ENCODE measurements at regions not wholly inside any gene's neighbourhood (a gene's known extent, or its start where the extent isn't known, plus 50 kb on each side); places are given as distances from the start of the nearest gene placed in this dataset.

GRCh38 chr5:163619951-163620350 is 114.5 kb downstream of the MAT2B start:
- no peak for TF ChIP-seq EZH2phosphoT487 (IDR thresholded peaks at IDR 0.05; ENCODE audit: insufficient read depth, low read depth)
- TF ChIP-seq EZH2 (IDR thresholded peaks at IDR 0.05; ENCODE audit: insufficient read depth, poor library complexity, severe bottlenecking), result no peak
- no peak for DNase-seq
- 36 to 40% methylated on average over 5 of the region's 5 CpGs for WGBS, 2 experiments (ENCODE audit: low coverage in 1 of 2, low lambda C conversion rate in 2 of 2, missing lambda C conversion rate in 2 of 2)
- no peak overlapping the region for H3K27ac ChIP-seq
- H3K4me3 ChIP-seq, result no peak overlapping the region
- H4K20me1 ChIP-seq (ENCODE audit: insufficient read depth), result no peaks in the 10 kb centered on the region
- in situ Hi-C loops (cut with MboI), result no loop called here
- H3K9me2 ChIP-seq (ENCODE audit: insufficient read depth), result no peaks in the 10 kb centered on the region
- H3K27me3 ChIP-seq (replicated peaks; ENCODE audit: insufficient read depth), result peaks cover 7% of the 10 kb centered on the region
- no peaks in the 10 kb centered on the region for H3K79me2 ChIP-seq (ENCODE audit: insufficient read depth)
- no peak overlapping the region for H2AFZ ChIP-seq
- no peak overlapping the region for H3K9ac ChIP-seq
- H3K36me3 ChIP-seq (ENCODE audit: low read depth), result no peaks in the 10 kb centered on the region
- no peaks in the 10 kb centered on the region for H3F3A ChIP-seq (ENCODE audit: insufficient read depth)
- no peaks in the 10 kb centered on the region for H3K9me3 ChIP-seq (ENCODE audit: low read depth)
- H3K4me2 ChIP-seq (ENCODE audit: unreplicated experiment), result no peak overlapping the region
- H3K4me1 ChIP-seq (ENCODE audit: insufficient read depth), result no peaks in the 10 kb centered on the region

GRCh38 chr5:163622799-163623198 is 117.4 kb downstream of the MAT2B start:
- TF ChIP-seq EZH2phosphoT487 (IDR thresholded peaks at IDR 0.05; ENCODE audit: insufficient read depth, low read depth), result no peak
- TF ChIP-seq EZH2 (IDR thresholded peaks at IDR 0.05; ENCODE audit: insufficient read depth, poor library complexity, severe bottlenecking), result no peak
- Histone ChIP-seq H3K9me3 (ENCODE audit: low read depth) (no peaks in the 10 kb centered on the region), H3F3A (ENCODE audit: insufficient read depth) (no peaks in the 10 kb centered on the region), H3K36me3 (ENCODE audit: low read depth) (no peaks in the 10 kb centered on the region), H3K4me1 (ENCODE audit: insufficient read depth) (no peaks in the 10 kb centered on the region), H3K9ac (no peak overlapping the region), H3K4me3 (no peak overlapping the region), H3K27ac (no peak overlapping the region), H3K4me2 (ENCODE audit: unreplicated experiment) (no peak overlapping the region), H3K27me3 (replicated peaks; ENCODE audit: insufficient read depth) (no peaks in the 10 kb centered on the region; the same call in none of the 2 replicates), H2AFZ (no peak overlapping the region), H3K79me2 (ENCODE audit: insufficient read depth) (no peaks in the 10 kb centered on the region), H3K9me2 (ENCODE audit: insufficient read depth) (no peaks in the 10 kb centered on the region), H4K20me1 (ENCODE audit: insufficient read depth) (no peaks in the 10 kb centered on the region)
- 23 to 33% methylated on average over 2 of the region's 2 CpGs for WGBS, 2 experiments (ENCODE audit: low coverage in 1 of 2, low lambda C conversion rate in 2 of 2, missing lambda C conversion rate in 2 of 2)
- in situ Hi-C loops (cut with MboI), result no loop called here
- DNase-seq, result no peak

- TF ChIP-seq EZH2phosphoT487 (IDR thresholded peaks at IDR 0.05; ENCODE audit: insufficient read depth, low read depth) (no peak), EZH2 (IDR thresholded peaks at IDR 0.05; ENCODE audit: insufficient read depth, poor library complexity, severe bottlenecking) (no peak)
- Histone ChIP-seq H3K4me1 (ENCODE audit: insufficient read depth) (no peaks in the 10 kb centered on the region), H3K36me3 (ENCODE audit: low read depth) (no peaks in the 10 kb centered on the region), H2AFZ (no peak overlapping the region), H3K27ac (no peak overlapping the region), H3K4me3 (no peak overlapping the region), H3F3A (ENCODE audit: insufficient read depth) (no peaks in the 10 kb centered on the region), H4K20me1 (ENCODE audit: insufficient read depth) (no peaks in the 10 kb centered on the region), H3K9me3 (ENCODE audit: low read depth) (no peaks in the 10 kb centered on the region), H3K9ac (no peak overlapping the region), H3K9me2 (ENCODE audit: insufficient read depth) (no peaks in the 10 kb centered on the region), H3K27me3 (replicated peaks; ENCODE audit: insufficient read depth) (no peaks in the 10 kb centered on the region; the same call in 1 of the 2 replicates), H3K79me2 (ENCODE audit: insufficient read depth) (no peaks in the 10 kb centered on the region), H3K4me2 (ENCODE audit: unreplicated experiment) (no peak overlapping the region)
- DNase-seq, result no peak
- WGBS, 2 experiments (ENCODE audit: low coverage in 1 of 2, low lambda C conversion rate in 2 of 2, missing lambda C conversion rate in 2 of 2), result 43 to 44% methylated on average over 2 of the region's 2 CpGs
- in situ Hi-C loops (cut with MboI), result no loop called here
Observed at GRCh38 chr5:163623524-163623923, 118.1 kb downstream of the MAT2B start.

- H3K79me2 ChIP-seq (ENCODE audit: insufficient read depth), result no peaks in the 10 kb centered on the region
- H3K36me3 ChIP-seq (ENCODE audit: low read depth), result no peaks in the 10 kb centered on the region
- no peaks in the 10 kb centered on the region for H4K20me1 ChIP-seq (ENCODE audit: insufficient read depth)
- no peak overlapping the region for H2AFZ ChIP-seq
- no peaks in the 10 kb centered on the region for H3K9me2 ChIP-seq (ENCODE audit: insufficient read depth)
- TF ChIP-seq EZH2 (IDR thresholded peaks at IDR 0.05; ENCODE audit: insufficient read depth, poor library complexity, severe bottlenecking) (no peak), EZH2phosphoT487 (IDR thresholded peaks at IDR 0.05; ENCODE audit: insufficient read depth, low read depth) (no peak)
- H3K27me3 ChIP-seq (replicated peaks; ENCODE audit: insufficient read depth), result no peaks in the 10 kb centered on the region; the same call in 1 of the 2 replicates
- no peak overlapping the region for H3K9ac ChIP-seq
- no peaks in the 10 kb centered on the region for H3F3A ChIP-seq (ENCODE audit: insufficient read depth)
- H3K4me3 ChIP-seq, result no peak overlapping the region
- in situ Hi-C loops (cut with MboI), result no loop called here
- no peak overlapping the region for H3K27ac ChIP-seq
- 27 to 29% methylated on average over 2 of the region's 2 CpGs for WGBS, 2 experiments (ENCODE audit: low coverage in 1 of 2, low lambda C conversion rate in 2 of 2, missing lambda C conversion rate in 2 of 2)
- no peak for DNase-seq
- no peaks in the 10 kb centered on the region for H3K4me1 ChIP-seq (ENCODE audit: insufficient read depth)
- H3K9me3 ChIP-seq (ENCODE audit: low read depth), result no peaks in the 10 kb centered on the region
- no peak overlapping the region for H3K4me2 ChIP-seq (ENCODE audit: unreplicated experiment)
Observed at GRCh38 chr5:163623986-163624385, 118.6 kb downstream of the MAT2B start.

- no peak overlapping the region for H3K27ac ChIP-seq
- DNase-seq, result no peak
- H3K79me2 ChIP-seq (ENCODE audit: insufficient read depth), result no peaks in the 10 kb centered on the region
- H3K9ac ChIP-seq, result no peak overlapping the region
- H4K20me1 ChIP-seq (ENCODE audit: insufficient read depth), result no peaks in the 10 kb centered on the region
- no peaks in the 10 kb centered on the region for H3F3A ChIP-seq (ENCODE audit: insufficient read depth)
- H2AFZ ChIP-seq, result no peak overlapping the region
- H3K4me3 ChIP-seq, result no peak overlapping the region
- H3K9me3 ChIP-seq (ENCODE audit: low read depth), result no peaks in the 10 kb centered on the region
- TF ChIP-seq EZH2 (IDR thresholded peaks at IDR 0.05; ENCODE audit: insufficient read depth, poor library complexity, severe bottlenecking) (no peak), EZH2phosphoT487 (IDR thresholded peaks at IDR 0.05; ENCODE audit: insufficient read depth, low read depth) (no peak)
- H3K36me3 ChIP-seq (ENCODE audit: low read depth), result no peaks in the 10 kb centered on the region
- no peaks in the 10 kb centered on the region for H3K27me3 ChIP-seq (replicated peaks; ENCODE audit: insufficient read depth)
- in situ Hi-C loops (cut with MboI), result no loop called here
- no peak overlapping the region for H3K4me2 ChIP-seq (ENCODE audit: unreplicated experiment)
- WGBS, 2 experiments (ENCODE audit: low coverage in 1 of 2, low lambda C conversion rate in 2 of 2, missing lambda C conversion rate in 2 of 2), result 36 to 44% methylated on average over 5 of the region's 5 CpGs
- H3K4me1 ChIP-seq (ENCODE audit: insufficient read depth), result no peaks in the 10 kb centered on the region
- H3K9me2 ChIP-seq (ENCODE audit: insufficient read depth), result no peaks in the 10 kb centered on the region
Observed at GRCh38 chr5:163624431-163624830, 119.0 kb downstream of the MAT2B start.
